GM18505 (cell line): ENCODE measurements at regions not wholly inside any gene's neighbourhood (a gene's known extent, or its start where the extent isn't known, plus 50 kb on each side); places are given as distances from the start of the nearest gene placed in this dataset.

ENCODE experiments used
- ATAC-seq: cut with Tn5 transposase; IDR thresholded peaks from one replicate; pipeline ENCODE4 v1.9.1; 2021; ENCODE audit not compliant: unreplicated experiment
- POLR2A ChIP-seq: IDR thresholded peaks from 4 replicates; pipeline ENCODE4 v1.6.1; 2011; ENCODE audit warnings: borderline replicate concordance; ENCODE audit not compliant: insufficient read depth, insufficient read length; ENCODE audit errors: extremely low read depth

DNA sequence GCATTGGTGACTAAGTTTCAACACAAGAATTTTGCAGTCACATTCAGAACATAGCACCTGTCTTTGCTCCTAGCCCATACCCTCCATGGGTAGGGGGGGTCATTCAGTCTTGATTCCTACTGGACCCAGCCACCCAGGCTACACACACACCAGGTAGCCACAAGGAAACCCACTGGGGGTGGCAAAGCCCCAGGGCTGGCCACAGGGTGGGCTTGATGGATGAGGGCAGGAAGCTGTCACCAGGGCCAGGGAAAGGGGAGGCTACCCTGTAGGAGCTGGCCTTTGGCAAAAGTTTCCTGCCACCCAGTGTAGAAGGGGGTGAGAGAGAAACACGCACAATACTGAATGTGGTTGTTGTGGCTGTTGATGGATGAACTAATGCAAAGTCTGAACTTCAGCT is 74.5 kb upstream of the NKX1-1 start:
- no peak for TF ChIP-seq POLR2A
- ATAC-seq = no peak

GRCh38 chr4:1479454-1479853 is 73.2 kb upstream of the NKX1-1 start:
- TF ChIP-seq POLR2A = no peak
- ATAC-seq = no peak

GRCh38 chr4:1478766-1479355 is 72.6 kb upstream of the NKX1-1 start:
- ATAC-seq = no peak
- no peak for TF ChIP-seq POLR2A

- ATAC-seq = no peak
- no peak for TF ChIP-seq POLR2A
Observed at GRCh38 chr4:1477045-1477840, 71.0 kb upstream of the NKX1-1 start.

- TF ChIP-seq POLR2A = no peak
- no peak for ATAC-seq
Observed at GRCh38 chr4:1476140-1476513, 69.9 kb upstream of the NKX1-1 start.

DNA sequence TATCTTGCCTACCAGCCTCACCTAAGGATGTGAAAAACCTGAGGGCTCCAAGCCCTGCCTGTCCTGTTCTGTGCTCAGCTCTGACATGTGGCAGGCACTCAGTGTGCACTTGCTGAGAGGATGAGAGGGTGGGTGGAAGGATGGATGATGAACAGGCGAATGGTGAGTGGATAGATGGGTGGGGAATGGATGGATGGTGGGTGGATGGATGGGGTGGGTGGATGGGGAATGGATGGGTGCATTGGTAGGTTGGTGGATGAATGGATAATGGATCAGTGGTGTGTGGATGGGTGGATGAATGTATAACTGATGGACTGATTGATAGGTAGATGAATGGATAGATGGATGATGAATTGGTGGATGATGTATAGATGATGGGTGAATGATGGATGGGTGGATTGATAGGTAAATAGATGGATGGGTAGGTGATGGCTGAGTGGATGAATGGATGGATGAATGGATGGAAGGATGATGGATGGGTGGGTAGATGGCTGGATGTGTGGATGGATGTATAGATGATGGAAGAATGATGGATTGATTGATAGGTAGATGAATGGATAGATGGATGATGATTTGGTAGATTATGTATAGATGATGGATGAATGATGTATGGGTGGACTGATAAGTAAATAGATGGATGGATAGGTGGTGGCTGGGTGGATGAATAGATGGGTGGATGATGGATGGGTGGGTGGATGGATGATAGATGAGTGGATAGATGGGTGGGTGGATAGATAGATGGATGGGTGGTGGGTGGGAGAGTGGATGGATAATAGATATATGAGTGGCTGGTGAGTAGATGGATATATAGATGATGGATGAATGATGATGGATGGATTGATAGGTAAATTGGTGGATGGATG is 69.3 kb upstream of the NKX1-1 start:
- TF ChIP-seq POLR2A = no peak
- no peak for ATAC-seq

GRCh38 chr4:1474126-1475090 is 68.2 kb upstream of the NKX1-1 start:
- no peak for ATAC-seq

GRCh38 chr4:1473718-1474117 is 67.5 kb upstream of the NKX1-1 start:
- TF ChIP-seq POLR2A = no peak
- no peak for ATAC-seq

More at GRCh38 chr4:1474126-1475090, 68.2 kb upstream of the NKX1-1 start:
- TF ChIP-seq POLR2A = no peak

- no peak for ATAC-seq
- no peak for TF ChIP-seq POLR2A
Observed at GRCh38 chr4:1472911-1473518, 66.8 kb upstream of the NKX1-1 start.

GRCh38 chr4:1472148-1472797 is 66.0 kb upstream of the NKX1-1 start:
- TF ChIP-seq POLR2A = no peak
- ATAC-seq = no peak

- no peak for TF ChIP-seq POLR2A
- no peak for ATAC-seq
Observed at GRCh38 chr4:1471443-1472147, 65.4 kb upstream of the NKX1-1 start.

DNA sequence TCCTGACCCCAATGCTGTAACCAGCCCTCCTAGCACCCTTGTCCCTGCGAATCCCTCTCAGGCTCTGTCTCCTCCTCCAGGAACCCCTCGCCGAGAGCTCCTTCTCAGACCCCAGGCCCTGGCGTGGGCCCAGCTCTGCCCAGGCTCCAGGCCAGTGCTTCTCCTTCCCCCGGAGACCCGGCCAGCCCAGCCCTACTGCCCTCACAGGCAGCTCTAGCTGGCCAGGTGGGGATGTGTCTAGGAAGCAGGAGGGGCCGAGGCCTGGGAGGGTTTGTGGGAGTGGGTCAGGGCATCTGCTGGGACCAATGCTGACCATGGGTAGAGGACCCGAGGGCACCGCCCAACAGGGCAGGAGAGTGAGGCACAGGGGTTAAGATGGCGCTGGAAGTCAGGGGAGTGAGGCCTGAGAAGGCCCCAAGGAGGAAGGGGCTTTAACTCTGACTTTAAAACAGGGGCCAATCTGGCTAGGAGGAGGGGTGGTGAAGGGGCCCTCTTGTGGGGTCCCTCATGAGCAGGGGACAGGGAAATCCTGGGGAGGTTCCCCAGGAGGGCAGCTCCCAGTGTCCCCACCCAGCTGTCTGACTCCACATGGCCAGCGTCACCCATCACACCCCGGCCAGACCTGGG is 64.7 kb upstream of the NKX1-1 start:
- ATAC-seq = no peak
- TF ChIP-seq POLR2A = no peak

DNA sequence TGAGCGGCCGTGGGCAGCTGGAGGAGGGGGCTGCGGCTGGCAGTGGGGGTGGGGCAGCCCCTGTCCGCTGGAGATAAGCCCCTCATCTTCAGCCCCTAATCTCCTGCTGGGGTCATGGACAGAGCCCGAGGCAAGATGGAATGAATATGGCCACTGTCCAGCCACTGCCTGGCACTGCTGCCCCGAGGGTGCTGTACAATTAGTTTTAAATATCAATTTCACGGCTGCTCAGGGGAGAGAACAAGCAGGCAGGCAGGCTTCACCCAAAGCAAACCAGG is 64.1 kb upstream of the NKX1-1 start:
- ATAC-seq = no peak

More for the DNA sequence above, 64.1 kb upstream of the NKX1-1 start:
- no peak for TF ChIP-seq POLR2A
